Mesendoderm (in vitro differentiated cells): ENCODE measurements at regions not wholly inside any gene's neighbourhood (a gene's known extent, or its start where the extent isn't known, plus 50 kb on each side); places are given as distances from the start of the nearest gene placed in this dataset.

Experiments
- DNase-seq: peaks from one replicate; pipeline ENCODE4 v3.0.0; 2013
- H2AK5ac ChIP-seq: 2 replicates; pipeline ENCODE4 v1.6.1; 2013; ENCODE audit warnings: low read length, inconsistent platforms
- H2BK120ac ChIP-seq: 2 replicates; pipeline ENCODE4 v1.6.1; 2013; ENCODE audit warnings: low read depth, mild to moderate bottlenecking, low read length, moderate library complexity, mixed read lengths
- H2BK15ac ChIP-seq: replicated peaks from 2 replicates; pipeline ENCODE4 v1.6.1; 2013; ENCODE audit warnings: low read depth, mild to moderate bottlenecking, moderate library complexity
- H2BK5ac ChIP-seq: 2 replicates; pipeline ENCODE4 v1.6.1; 2013; ENCODE audit warnings: low read length, inconsistent platforms
- H3K18ac ChIP-seq: 2 replicates; pipeline ENCODE4 v1.6.1; 2013; ENCODE audit warnings: mild to moderate bottlenecking, low read length, mixed read lengths
- H3K23ac ChIP-seq: one replicate; pipeline ENCODE4 v1.6.1; 2013; ENCODE audit warnings: low read length
- H3K27ac ChIP-seq: 2 replicates; pipeline ENCODE4 v1.5.1; 2013; ENCODE audit warnings: low read depth, mild to moderate bottlenecking, inconsistent platforms, low read length, moderate library complexity
- H3K27me3 ChIP-seq: 2 replicates; pipeline ENCODE4 v1.6.1; 2013; ENCODE audit warnings: low read length, control low read depth, mild to moderate bottlenecking, inconsistent platforms; ENCODE audit not compliant: insufficient read depth, poor library complexity
- H3K36me3 ChIP-seq: 2 replicates; pipeline ENCODE4 v1.6.1; 2013; ENCODE audit warnings: low read length, inconsistent platforms; ENCODE audit not compliant: control insufficient read depth, insufficient read depth
- H3K4ac ChIP-seq: one replicate; pipeline ENCODE4 v1.6.1; 2013; ENCODE audit warnings: low read depth, mild to moderate bottlenecking, low read length, moderate library complexity
- H3K4me1 ChIP-seq: 2 replicates; pipeline ENCODE4 v1.6.1; 2013; ENCODE audit warnings: low read depth, low read length, inconsistent platforms; ENCODE audit not compliant: control insufficient read depth
- H3K4me2 ChIP-seq: 2 replicates; pipeline ENCODE4 v1.6.1; 2013; ENCODE audit warnings: low read length
- H3K4me3 ChIP-seq: 2 replicates; pipeline ENCODE4 v1.5.1; 2013; ENCODE audit warnings: mild to moderate bottlenecking, low read length
- H3K56ac ChIP-seq: one replicate; pipeline ENCODE4 v1.6.1; 2013; ENCODE audit warnings: low read length
- H3K79me1 ChIP-seq: 2 replicates; pipeline ENCODE4 v1.6.1; 2013; ENCODE audit warnings: low read length, inconsistent platforms
- H3K79me2 ChIP-seq: 2 replicates; pipeline ENCODE4 v1.6.1; 2013; ENCODE audit warnings: mild to moderate bottlenecking, low read length; ENCODE audit not compliant: control insufficient read depth, insufficient read depth
- H3K9ac ChIP-seq: 2 replicates; pipeline ENCODE4 v1.6.1; 2013; ENCODE audit warnings: low read length, inconsistent platforms
- H4K5ac ChIP-seq: one replicate; pipeline ENCODE4 v1.6.1; 2013; ENCODE audit warnings: low read length
- H4K8ac ChIP-seq: one replicate; pipeline ENCODE4 v1.6.1; 2013; ENCODE audit warnings: low read depth, mild to moderate bottlenecking, control low read depth, low read length, moderate library complexity
- WGBS: extraction: QIAGEN DNeasy Blood & Tissue Kit; methylation state at CpG from one replicate; pipeline ENCODE4 v1.1.7; 2013; ENCODE audit warnings: low lambda C conversion rate, missing lambda C conversion rate; ENCODE audit not compliant: insufficient coverage; ENCODE audit errors: extremely low coverage; 5-methylcytosine and 5-hydroxymethylcytosine counted together

- no peak overlapping the region for H3K56ac ChIP-seq
- no peak overlapping the region for H3K9ac ChIP-seq
- no peak overlapping the region for H3K4ac ChIP-seq
- H3K79me1 ChIP-seq, result no peaks in the 10 kb centered on the region
- no peaks in the 10 kb centered on the region for H3K36me3 ChIP-seq
- no CpG with 5 or more reads among the region's 44 CpGs for WGBS
- H3K27me3 ChIP-seq, result no peaks in the 10 kb centered on the region
- H3K4me2 ChIP-seq, result no peak overlapping the region
- no peak for DNase-seq
- no peak overlapping the region for H2BK120ac ChIP-seq
- H4K8ac ChIP-seq, result no peak overlapping the region
- no peak overlapping the region for H2BK5ac ChIP-seq
- H3K4me3 ChIP-seq, result no peak overlapping the region
- no peak overlapping the region for H2BK15ac ChIP-seq
- no peak overlapping the region for H3K27ac ChIP-seq
- H2AK5ac ChIP-seq, result no peak overlapping the region
- H3K18ac ChIP-seq, result no peak overlapping the region
- H4K5ac ChIP-seq, result no peak overlapping the region
- no peak overlapping the region for H3K23ac ChIP-seq
- H3K79me2 ChIP-seq, result no peaks in the 10 kb centered on the region
- no peaks in the 10 kb centered on the region for H3K4me1 ChIP-seq
Observed at GRCh38 chr5:2136728-2137333, 254.1 kb upstream of the IRX4 start.

DNA sequence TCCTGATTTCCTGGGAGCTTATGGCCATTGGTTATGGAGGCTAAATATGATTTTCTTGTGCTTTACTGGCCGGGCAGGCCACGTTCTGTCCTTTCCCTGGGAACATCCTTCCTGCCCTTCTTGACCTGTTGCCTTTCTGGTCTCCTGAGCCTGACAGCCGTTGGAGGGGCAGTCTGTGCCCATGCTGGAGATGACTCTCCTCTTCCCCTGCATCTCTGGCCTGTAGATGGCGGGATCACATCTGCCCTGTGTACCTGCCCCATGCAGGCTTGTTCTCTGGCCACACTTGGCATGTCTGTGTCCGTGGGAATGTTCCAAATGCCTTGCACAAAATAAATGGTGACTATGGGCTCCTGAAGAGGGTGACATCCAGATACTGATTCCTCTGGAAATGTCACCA is 253.1 kb upstream of the IRX4 start:
- Histone ChIP-seq H4K8ac (no peak overlapping the region), H3K27me3 (no peaks in the 10 kb centered on the region), H3K79me1 (no peaks in the 10 kb centered on the region), H3K79me2 (no peaks in the 10 kb centered on the region), H2BK120ac (no peak overlapping the region), H2BK5ac (no peak overlapping the region), H3K4me1 (no peaks in the 10 kb centered on the region), H3K4me3 (no peak overlapping the region), H3K27ac (no peak overlapping the region), H3K23ac (no peak overlapping the region), H3K36me3 (no peaks in the 10 kb centered on the region), H3K56ac (no peak overlapping the region), H2BK15ac (no peak overlapping the region), H3K4ac (no peak overlapping the region), H4K5ac (no peak overlapping the region), H2AK5ac (no peak overlapping the region), H3K4me2 (no peak overlapping the region), H3K9ac (no peak overlapping the region), H3K18ac (no peak overlapping the region)
- DNase-seq, result no peak
- no CpG with 5 or more reads among the region's 5 CpGs for WGBS

DNA sequence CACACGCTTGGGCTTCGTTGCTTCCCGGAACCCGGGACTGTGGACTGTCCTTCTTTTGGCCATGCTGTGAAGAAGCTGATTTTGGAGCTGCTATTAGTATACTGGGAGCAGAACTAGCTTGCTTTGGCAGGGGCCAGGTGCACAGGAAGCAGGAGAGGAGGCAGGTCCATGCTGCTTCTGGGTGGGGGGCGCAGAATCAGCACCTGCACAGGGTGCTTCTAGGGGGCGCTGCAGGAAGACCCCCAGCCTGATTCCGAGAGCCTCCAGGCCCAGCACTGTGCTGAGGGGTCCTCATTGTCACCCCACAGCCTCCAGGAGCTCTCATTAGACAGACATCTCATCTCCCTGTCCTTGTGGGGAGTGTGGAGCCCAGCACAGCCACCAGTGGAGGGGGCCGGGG is 252.6 kb upstream of the IRX4 start:
- Histone ChIP-seq H4K8ac (no peak overlapping the region), H3K18ac (no peak overlapping the region), H4K5ac (no peak overlapping the region), H3K56ac (no peak overlapping the region), H3K79me1 (no peaks in the 10 kb centered on the region), H3K4ac (no peak overlapping the region), H3K4me2 (no peak overlapping the region), H3K9ac (no peak overlapping the region), H2BK5ac (no peak overlapping the region), H3K36me3 (no peaks in the 10 kb centered on the region), H3K27ac (no peak overlapping the region), H2BK15ac (no peak overlapping the region), H3K4me1 (no peaks in the 10 kb centered on the region), H3K23ac (no peak overlapping the region), H2AK5ac (no peak overlapping the region), H3K27me3 (no peaks in the 10 kb centered on the region), H3K79me2 (no peaks in the 10 kb centered on the region), H3K4me3 (no peak overlapping the region), H2BK120ac (no peak overlapping the region)
- WGBS, result no CpG with 5 or more reads among the region's 8 CpGs
- DNase-seq, result no peak

DNA sequence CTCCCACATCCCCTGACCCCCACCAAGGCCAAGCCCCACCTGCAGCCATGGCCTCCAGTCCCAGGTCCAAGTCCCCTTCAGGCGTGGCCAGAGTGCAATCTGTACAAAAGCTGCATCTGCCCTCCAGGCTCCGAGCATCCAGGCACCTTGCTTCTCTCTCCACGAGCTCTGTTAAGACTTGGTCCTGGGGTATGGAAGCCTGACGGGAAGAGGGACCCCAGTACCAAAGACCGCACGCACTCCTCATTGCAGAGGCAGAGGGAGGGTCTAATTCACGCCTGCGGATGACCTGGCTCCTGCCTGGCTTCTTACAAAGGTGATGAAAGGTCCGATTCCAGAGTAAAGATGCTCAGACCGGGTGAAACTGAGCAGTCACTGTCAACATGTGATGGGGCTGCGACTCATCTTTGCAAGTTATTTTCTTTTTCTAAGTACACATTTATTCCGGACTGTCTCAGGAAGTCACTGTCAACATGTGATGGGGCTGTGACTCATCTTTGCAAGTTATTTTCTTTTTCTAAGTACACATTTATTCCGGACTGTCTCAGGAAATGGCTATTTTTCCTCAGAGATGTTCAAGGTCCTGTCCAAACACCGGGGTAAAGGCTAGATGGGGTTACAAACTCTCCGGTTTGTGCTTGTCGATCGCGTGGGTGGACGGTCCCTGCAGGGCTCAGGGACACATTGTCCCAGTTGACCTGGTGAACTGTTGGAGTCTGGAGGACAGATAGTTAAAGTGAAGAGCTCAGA is 252.0 kb upstream of the IRX4 start:
- Histone ChIP-seq H3K36me3 (no peaks in the 10 kb centered on the region), H3K4me3 (no peak overlapping the region), H3K56ac (no peak overlapping the region), H2BK120ac (no peak overlapping the region), H3K18ac (no peak overlapping the region), H3K9ac (no peak overlapping the region), H3K23ac (no peak overlapping the region), H2BK5ac (no peak overlapping the region), H3K4ac (no peak overlapping the region), H3K4me2 (no peak overlapping the region), H3K27ac (no peak overlapping the region), H3K4me1 (no peaks in the 10 kb centered on the region), H3K79me1 (no peaks in the 10 kb centered on the region), H3K79me2 (no peaks in the 10 kb centered on the region), H2AK5ac (no peak overlapping the region), H4K8ac (no peak overlapping the region), H4K5ac (no peak overlapping the region), H3K27me3 (no peaks in the 10 kb centered on the region), H2BK15ac (no peak overlapping the region)
- no CpG with 5 or more reads among the region's 19 CpGs for WGBS
- DNase-seq, result no peak

DNA sequence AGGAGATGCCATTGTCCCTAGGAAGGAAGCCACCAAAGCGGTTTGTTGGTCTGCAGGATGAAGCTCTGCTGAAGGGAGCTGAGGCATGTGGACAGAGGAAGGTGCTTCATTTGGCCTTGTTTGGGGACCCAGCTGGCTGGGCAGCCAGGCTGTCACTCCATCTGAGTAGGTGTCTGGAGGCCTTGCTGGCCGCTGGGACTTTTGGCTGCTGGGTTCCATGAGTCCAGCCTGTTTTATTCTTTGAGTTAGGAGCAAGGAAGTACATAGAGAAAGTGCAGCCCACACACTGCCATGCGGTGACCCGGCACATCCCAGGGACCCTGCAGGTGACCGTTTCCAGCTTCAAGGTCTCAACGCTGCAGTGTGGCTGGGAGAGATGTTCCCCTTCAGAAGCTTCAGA is 251.2 kb upstream of the IRX4 start:
- Histone ChIP-seq H3K79me1 (no peaks in the 10 kb centered on the region), H3K9ac (no peak overlapping the region), H2BK5ac (no peak overlapping the region), H3K23ac (no peak overlapping the region), H4K5ac (no peak overlapping the region), H2BK15ac (no peak overlapping the region), H3K79me2 (no peaks in the 10 kb centered on the region), H3K4me2 (no peak overlapping the region), H3K36me3 (no peaks in the 10 kb centered on the region), H3K27ac (no peak overlapping the region), H4K8ac (no peak overlapping the region), H3K18ac (no peak overlapping the region), H3K56ac (no peak overlapping the region), H3K27me3 (no peaks in the 10 kb centered on the region), H2BK120ac (no peak overlapping the region), H2AK5ac (no peak overlapping the region), H3K4ac (no peak overlapping the region), H3K4me1 (no peaks in the 10 kb centered on the region), H3K4me3 (no peak overlapping the region)
- no CpG with 5 or more reads among the region's 6 CpGs for WGBS
- DNase-seq, result no peak

- Histone ChIP-seq H3K27me3 (no peaks in the 10 kb centered on the region), H3K4me3 (no peak overlapping the region), H2BK120ac (no peak overlapping the region), H3K79me2 (no peaks in the 10 kb centered on the region), H4K5ac (no peak overlapping the region), H4K8ac (no peak overlapping the region), H3K36me3 (no peaks in the 10 kb centered on the region), H3K23ac (no peak overlapping the region), H3K9ac (no peak overlapping the region), H3K56ac (no peak overlapping the region), H2AK5ac (no peak overlapping the region), H2BK15ac (no peak overlapping the region), H3K18ac (no peak overlapping the region), H2BK5ac (no peak overlapping the region), H3K4ac (no peak overlapping the region), H3K79me1 (no peaks in the 10 kb centered on the region), H3K27ac (no peak overlapping the region), H3K4me2 (no peak overlapping the region), H3K4me1 (no peaks in the 10 kb centered on the region)
- DNase-seq, result no peak
- no CpG with 5 or more reads among the region's 6 CpGs for WGBS
Observed at GRCh38 chr5:2133080-2133479, 250.4 kb upstream of the IRX4 start.
